DND-41 (cell line): ENCODE measurements at regions not wholly inside any gene's neighbourhood (a gene's known extent, or its start where the extent isn't known, plus 50 kb on each side); places are given as distances from the start of the nearest gene placed in this dataset.

ENCODE experiments used
- EZH2 ChIP-seq: IDR thresholded peaks from 3 replicates; pipeline ENCODE4 v1.6.1; 2012; ENCODE audit warnings: borderline replicate concordance, low read depth, mild to moderate bottlenecking, moderate library complexity, low read length, inconsistent platforms; ENCODE audit not compliant: severe bottlenecking
- TF ChIP-seq, protein P1 (sequence below): IDR thresholded peaks from 2 replicates; pipeline ENCODE4 v1.5.1; 2012; ENCODE audit warnings: borderline replicate concordance, low read length, moderate library complexity, mild to moderate bottlenecking; ENCODE audit not compliant: poor library complexity, severe bottlenecking; ENCODE audit errors: extremely low read depth

DNA sequence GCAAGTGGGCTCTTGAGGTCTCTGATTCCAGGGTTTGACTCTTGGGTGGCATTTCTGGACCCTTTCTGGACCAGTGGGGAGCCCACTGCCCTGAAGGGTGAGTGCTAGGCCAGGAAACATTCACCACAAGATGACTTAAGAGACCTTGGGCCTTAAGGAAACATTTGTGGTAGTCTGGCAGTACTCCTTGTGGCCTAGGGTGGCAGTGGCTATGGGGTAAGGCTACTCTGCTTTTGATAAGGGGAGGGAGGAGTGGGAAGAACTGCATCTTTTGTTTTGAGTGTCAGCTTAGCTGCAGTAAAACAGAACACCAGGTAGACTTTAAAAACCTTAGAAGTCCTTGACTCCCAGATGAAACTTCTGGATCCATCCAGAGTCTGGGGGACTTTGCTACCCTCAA is 529.3 kb upstream of the LRRC7 start:
- TF ChIP-seq, protein P1, sequence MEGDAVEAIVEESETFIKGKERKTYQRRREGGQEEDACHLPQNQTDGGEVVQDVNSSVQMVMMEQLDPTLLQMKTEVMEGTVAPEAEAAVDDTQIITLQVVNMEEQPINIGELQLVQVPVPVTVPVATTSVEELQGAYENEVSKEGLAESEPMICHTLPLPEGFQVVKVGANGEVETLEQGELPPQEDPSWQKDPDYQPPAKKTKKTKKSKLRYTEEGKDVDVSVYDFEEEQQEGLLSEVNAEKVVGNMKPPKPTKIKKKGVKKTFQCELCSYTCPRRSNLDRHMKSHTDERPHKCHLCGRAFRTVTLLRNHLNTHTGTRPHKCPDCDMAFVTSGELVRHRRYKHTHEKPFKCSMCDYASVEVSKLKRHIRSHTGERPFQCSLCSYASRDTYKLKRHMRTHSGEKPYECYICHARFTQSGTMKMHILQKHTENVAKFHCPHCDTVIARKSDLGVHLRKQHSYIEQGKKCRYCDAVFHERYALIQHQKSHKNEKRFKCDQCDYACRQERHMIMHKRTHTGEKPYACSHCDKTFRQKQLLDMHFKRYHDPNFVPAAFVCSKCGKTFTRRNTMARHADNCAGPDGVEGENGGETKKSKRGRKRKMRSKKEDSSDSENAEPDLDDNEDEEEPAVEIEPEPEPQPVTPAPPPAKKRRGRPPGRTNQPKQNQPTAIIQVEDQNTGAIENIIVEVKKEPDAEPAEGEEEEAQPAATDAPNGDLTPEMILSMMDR, result no peak
- TF ChIP-seq EZH2, result no peak
